GM12878 (cell line): ENCODE measurements at regions not wholly inside any gene's neighbourhood (a gene's known extent, or its start where the extent isn't known, plus 50 kb on each side); places are given as distances from the start of the nearest gene placed in this dataset.

ENCODE experiments used
- ATAC-seq: fragments of 200-7000 bp; cut with Tn5 transposase; 3 replicates; pipeline ENCODE4 v1.9.1; 2020; ENCODE audit warnings: mild to moderate bottlenecking, moderate library complexity
- BruUV-seq: library from RNA; stranded (reverse); fragments of 400-500 nt; replicated peaks from 2 replicates; lab custom pipeline; 2021; lab: Mats Ljungman, UMichigan
- CTCF ChIA-PET: fragments of 300-600 bp; sonication (Branson Sonifier 250); formaldehyde crosslinking; extraction: SDS; loops from one replicate; lab custom pipeline; 2021; ENCODE audit warnings: inconsistent platforms; lab: Yijun Ruan, JAX
- POLR2A ChIA-PET: fragments of 350-600 bp; formaldehyde crosslinking; extraction: SDS; loops from one replicate; lab custom pipeline; 2021; ENCODE audit warnings: inconsistent platforms; lab: Charles Lee
- RAD21 ChIA-PET: fragments of 300-600 bp; sonication (Branson Sonifier 250); formaldehyde crosslinking; loops from one replicate; lab custom pipeline; 2023; ENCODE audit warnings: antibody characterized with exemption; ENCODE audit not compliant: unreplicated experiment; lab: Charles Lee
- SMC1A ChIA-PET: fragments of 300-600 bp; sonication (Branson Sonifier 250); formaldehyde crosslinking; loops from one replicate; lab custom pipeline; 2023; ENCODE audit not compliant: unreplicated experiment, uncharacterized antibody; lab: Charles Lee
- DNase-seq: peaks from one replicate; pipeline ENCODE4 v3.0.0-alpha.2; 2011; ENCODE audit warnings: low read depth, low spot score
- FAIRE-seq: peaks from 3 replicates; lab custom pipeline; 2011; peaks lifted over from hg19 to GRCh38; lab: Jason Lieb, UNC
- H2AFZ ChIP-seq: 2 replicates; pipeline ENCODE4 v1.6.0; 2011; ENCODE audit warnings: low read depth, low read length, control low read depth; ENCODE audit not compliant: control insufficient read depth
- H3K27ac ChIP-seq: 2 replicates; pipeline ENCODE4 v1.5.1; 2011; ENCODE audit warnings: control low read depth; ENCODE audit not compliant: control insufficient read depth, insufficient read depth
- H3K27me3 ChIP-seq, 2 experiments: replicated peaks in 1 of 2; 2 replicates each; pipeline versions ENCODE4 v1.6.0 to v1.6.1; 2011; ENCODE audit warnings: low read length in 1 of 2; ENCODE audit not compliant: control insufficient read depth in 2 of 2, insufficient read depth in 2 of 2
- H3K36me3 ChIP-seq, 2 experiments: 2 replicates each; pipeline ENCODE4 v1.5.1; 2011; ENCODE audit warnings: low read length in 1 of 2; ENCODE audit not compliant: control insufficient read depth in 2 of 2, insufficient read depth in 2 of 2
- H3K4me1 ChIP-seq: 2 replicates; pipeline ENCODE4 v1.6.1; 2011; ENCODE audit warnings: mild to moderate bottlenecking, low read length, moderate library complexity, mixed read lengths; ENCODE audit not compliant: control insufficient read depth, insufficient read depth
- H3K4me2 ChIP-seq: 2 replicates; pipeline ENCODE4 v1.6.0; 2011; ENCODE audit warnings: control low read depth; ENCODE audit not compliant: control insufficient read depth, insufficient read depth
- H3K4me3 ChIP-seq: fragments of 200-600 bp; sonication (generic); 2 replicates; pipeline ENCODE4 v1.5.1; 2016
- H3K79me2 ChIP-seq: 2 replicates; pipeline ENCODE4 v1.6.0; 2011; ENCODE audit warnings: low read length; ENCODE audit not compliant: control insufficient read depth, insufficient read depth
- H3K9ac ChIP-seq: 2 replicates; pipeline ENCODE4 v1.8.0; 2011; ENCODE audit warnings: low read length, control low read depth, mixed read lengths; ENCODE audit not compliant: control insufficient read depth, insufficient read depth
- H3K9me3 ChIP-seq: replicated peaks from 3 replicates; pipeline ENCODE4 v1.5.1; 2011; ENCODE audit warnings: mild to moderate bottlenecking, low read length; ENCODE audit not compliant: control insufficient read depth, insufficient read depth
- H4K20me1 ChIP-seq: 2 replicates; pipeline ENCODE4 v1.6.0; 2011; ENCODE audit not compliant: control insufficient read depth, insufficient read depth
- CBFB ChIP-seq: IDR thresholded peaks from 2 replicates; pipeline ENCODE4 v1.6.1; 2016; ENCODE audit warnings: antibody characterized with exemption, low read depth
- CEBPB ChIP-seq, 2 experiments: fragments of 150-350 bp in 1 of 2; IDR thresholded peaks; 2 replicates each; pipeline ENCODE4 v1.6.1; 2012 to 2014; ENCODE audit warnings: low read depth in 2 of 2, low read length in 2 of 2, borderline replicate concordance in 1 of 2, inconsistent platforms in 1 of 2
- E2F8 ChIP-seq: fragments of 450-650 bp; IDR thresholded peaks from 2 replicates; pipeline ENCODE4 v1.6.1; 2018; ENCODE audit warnings: mild to moderate bottlenecking, low read depth, moderate library complexity; ENCODE audit not compliant: partially characterized antibody
- GATAD2B ChIP-seq: fragments of 450-650 bp; conservative IDR thresholded peaks from 2 replicates; pipeline ENCODE4 v1.6.1; 2017; ENCODE audit warnings: low read depth, mild to moderate bottlenecking, moderate library complexity
- KDM1A ChIP-seq: fragments of 200-600 bp; sonication (generic); IDR thresholded peaks from 2 replicates; pipeline ENCODE4 v1.6.1; 2016; ENCODE audit warnings: borderline replicate concordance
- LARP7 ChIP-seq: fragments of 450-650 bp; IDR thresholded peaks from 2 replicates; pipeline ENCODE4 v1.6.1; 2017; ENCODE audit warnings: mild to moderate bottlenecking
- MAX ChIP-seq: IDR thresholded peaks from 2 replicates; pipeline ENCODE4 v1.6.1; 2012; ENCODE audit warnings: low read depth, low read length, improper control_type of control experiment
- NFXL1 ChIP-seq: fragments of 450-650 bp; IDR thresholded peaks from 2 replicates; pipeline ENCODE4 v1.6.1; 2017; ENCODE audit warnings: antibody characterized with exemption, mild to moderate bottlenecking, borderline replicate concordance
- NR2F1 ChIP-seq: fragments of 450-650 bp; conservative IDR thresholded peaks from 2 replicates; pipeline ENCODE4 v1.6.1; 2017; ENCODE audit warnings: mild to moderate bottlenecking
- RAD21 ChIP-seq: IDR thresholded peaks from 2 replicates; pipeline ENCODE4 v1.6.1; 2011; ENCODE audit warnings: mild to moderate bottlenecking, low read depth, low read length, moderate library complexity; ENCODE audit not compliant: insufficient read depth
- SMAD5 ChIP-seq: IDR thresholded peaks from 2 replicates; pipeline ENCODE4 v1.6.1; 2016; ENCODE audit warnings: antibody characterized with exemption, low read depth
- ZNF217 ChIP-seq: fragments of 450-650 bp; IDR thresholded peaks from 2 replicates; pipeline ENCODE4 v1.6.1; 2017; ENCODE audit warnings: antibody characterized with exemption, mild to moderate bottlenecking
- ZNF24 ChIP-seq: fragments of 450-650 bp; IDR thresholded peaks from 2 replicates; pipeline ENCODE4 v1.6.1; 2017; ENCODE audit warnings: antibody characterized with exemption, mild to moderate bottlenecking
- ZNF622 ChIP-seq: fragments of 450-650 bp; IDR thresholded peaks from 2 replicates; pipeline ENCODE4 v1.6.1; 2017; ENCODE audit warnings: mild to moderate bottlenecking, inconsistent platforms
- ZNF687 ChIP-seq: fragments of 450-650 bp; IDR thresholded peaks from 2 replicates; pipeline ENCODE4 v1.6.1; 2017; ENCODE audit warnings: mild to moderate bottlenecking, moderate library complexity
- whole genome bisulfite sequencing: methylation state at CpG from one replicate; pipeline ENCODE4 v1.1.6; 2016; ENCODE audit warnings: low lambda C conversion rate; ENCODE audit not compliant: insufficient replicate concordance, insufficient coverage; ENCODE audit errors: missing lambda C conversion rate; 5-methylcytosine and 5-hydroxymethylcytosine counted together
- in situ Hi-C: fragments of 300-500 bp; cut with MboI; formaldehyde crosslinking; loops from 9 replicates; pipeline ENCODE4 v1.14.3; 2018; ENCODE audit warnings: mixed read lengths
- intact Hi-C: fragments of 100-400 bp; cut with micrococcal nuclease; formaldehyde crosslinking; loops from one replicate; pipeline ENCODE4 v1.14.2; 2022; ENCODE audit not compliant: unreplicated experiment

GRCh38 chr3:31295150-31295765 is 237.5 kb upstream of the STT3B start (continued):
- TF ChIP-seq RAD21: no peak

- no peaks in the 10 kb centered on the region; the same call in 1 of the 3 replicates for H3K9me3 ChIP-seq
- no peak overlapping the region for H2AFZ ChIP-seq
- H3K4me2 ChIP-seq: no peak overlapping the region
- in situ Hi-C loops (no loop called here), intact Hi-C loops (no loop called here)
- DNase-seq (no peak), FAIRE-seq (no peak), ATAC-seq (no peak)
- H3K27ac ChIP-seq: no peak overlapping the region
- no TSS peak for BruUV-seq
- no peak overlapping the region for H3K9ac ChIP-seq
- 35% methylated on average over 3 of the region's 3 CpGs for WGBS
- H3K27me3 ChIP-seq: no peaks in the 10 kb centered on the region
- no peaks in the 10 kb centered on the region for H3K4me1 ChIP-seq
- H3K79me2 ChIP-seq: no peaks in the 10 kb centered on the region
- H3K4me3 ChIP-seq: no peak overlapping the region
- ChIA-PET RAD21 (no interaction called here), CTCF (interaction anchor here (1.3 kb wide), 1 partner anchor 10 kb away, joined by 3 read pairs; no protein-coding TSS in a partner anchor), POLR2A (interaction anchor here (0.7 kb wide), 1 partner anchor 9 kb away, joined by 4 read pairs; no protein-coding TSS in a partner anchor), SMC1A (no interaction called here)
- H4K20me1 ChIP-seq: no peaks in the 10 kb centered on the region
- no peaks in the 10 kb centered on the region for H3K36me3 ChIP-seq
- TF ChIP-seq LARP7 (no peak), SMAD5 (no peak), ZNF687 (no peak), MAX (no peak), CBFB (no peak), NFXL1 (no peak), E2F8 (no peak), ZNF24 (no peak), CEBPB (IDR thresholded peaks at IDR 0.05; ENCODE audit: borderline replicate concordance in 1 of 2, low read depth in 2 of 2, low read length in 2 of 2) (no peak), GATAD2B (no peak), NR2F1 (no peak), ZNF217 (no peak), ZNF622 (no peak), KDM1A (no peak)
These were observed 234.9 kb upstream of the STT3B start for GRCh38 chr3:31297726-31298298.
